ENCODE measurements at regions not wholly inside any gene's neighbourhood (a gene's known extent, or its start where the extent isn't known, plus 50 kb on each side); places are given as distances from the start of the nearest gene placed in this dataset.

DNA sequence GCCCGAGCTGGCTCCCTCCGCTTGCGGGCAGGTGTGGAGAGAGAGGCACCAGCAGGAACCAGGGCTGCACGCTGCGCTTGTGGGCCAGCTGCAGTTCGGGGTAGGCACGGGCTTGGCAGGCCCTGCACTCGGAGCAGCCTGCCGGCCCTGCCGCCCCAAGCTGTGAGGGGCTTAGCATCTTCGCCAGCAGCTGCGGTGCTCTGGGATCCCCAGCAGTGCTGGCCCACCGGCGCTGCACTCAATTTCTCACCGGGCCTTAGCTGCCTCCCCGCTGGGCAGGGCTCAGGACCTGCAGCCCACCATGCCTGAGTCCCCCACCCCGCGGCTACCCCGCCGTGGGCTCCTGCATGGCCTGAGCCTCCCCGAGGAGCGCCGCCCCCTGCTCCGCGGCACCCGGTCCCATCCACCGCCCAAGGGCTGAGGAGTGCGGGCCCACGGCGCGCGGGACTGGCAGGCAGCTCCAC lies 434.4 kb upstream of the RGPD4 start:
- Histone ChIP-seq H3K4me2 (ENCODE audit: low read length) (no peak overlapping the region), H3K4me3 (ENCODE audit: low read length) (no peak overlapping the region), H3K36me3 (ENCODE audit: control insufficient read depth, low read length) (no peaks in the 10 kb centered on the region), H3K27me3 (ENCODE audit: control insufficient read depth, low read length) (no peaks in the 10 kb centered on the region), H3K9me3 (ENCODE audit: control insufficient read depth, insufficient read depth, low read length) (no peaks in the 10 kb centered on the region), H4K20me1 (ENCODE audit: control insufficient read depth, insufficient read depth, low read depth, low read length) (no peaks in the 10 kb centered on the region), H3K9me2 (replicated peaks; ENCODE audit: control insufficient read depth, low read length) (no peaks in the 10 kb centered on the region), H3K27ac (ENCODE audit: low read depth, low read length) (no peak overlapping the region), H3K79me2 (ENCODE audit: control insufficient read depth, low read length) (no peaks in the 10 kb centered on the region), H3F3A (ENCODE audit: control insufficient read depth, insufficient read depth) (no peaks in the 10 kb centered on the region), H3K4me1 (ENCODE audit: control insufficient read depth, low read length) (no peaks in the 10 kb centered on the region)
- TF ChIP-seq, protein P1, sequence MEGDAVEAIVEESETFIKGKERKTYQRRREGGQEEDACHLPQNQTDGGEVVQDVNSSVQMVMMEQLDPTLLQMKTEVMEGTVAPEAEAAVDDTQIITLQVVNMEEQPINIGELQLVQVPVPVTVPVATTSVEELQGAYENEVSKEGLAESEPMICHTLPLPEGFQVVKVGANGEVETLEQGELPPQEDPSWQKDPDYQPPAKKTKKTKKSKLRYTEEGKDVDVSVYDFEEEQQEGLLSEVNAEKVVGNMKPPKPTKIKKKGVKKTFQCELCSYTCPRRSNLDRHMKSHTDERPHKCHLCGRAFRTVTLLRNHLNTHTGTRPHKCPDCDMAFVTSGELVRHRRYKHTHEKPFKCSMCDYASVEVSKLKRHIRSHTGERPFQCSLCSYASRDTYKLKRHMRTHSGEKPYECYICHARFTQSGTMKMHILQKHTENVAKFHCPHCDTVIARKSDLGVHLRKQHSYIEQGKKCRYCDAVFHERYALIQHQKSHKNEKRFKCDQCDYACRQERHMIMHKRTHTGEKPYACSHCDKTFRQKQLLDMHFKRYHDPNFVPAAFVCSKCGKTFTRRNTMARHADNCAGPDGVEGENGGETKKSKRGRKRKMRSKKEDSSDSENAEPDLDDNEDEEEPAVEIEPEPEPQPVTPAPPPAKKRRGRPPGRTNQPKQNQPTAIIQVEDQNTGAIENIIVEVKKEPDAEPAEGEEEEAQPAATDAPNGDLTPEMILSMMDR (IDR thresholded peaks at IDR 0.05; ENCODE audit: low read depth, low read length, poor library complexity, severe bottlenecking) = no peak
- no peak for TF ChIP-seq EZH2phosphoT487 (IDR thresholded peaks at IDR 0.05; ENCODE audit: borderline replicate concordance, low read length)

DNA sequence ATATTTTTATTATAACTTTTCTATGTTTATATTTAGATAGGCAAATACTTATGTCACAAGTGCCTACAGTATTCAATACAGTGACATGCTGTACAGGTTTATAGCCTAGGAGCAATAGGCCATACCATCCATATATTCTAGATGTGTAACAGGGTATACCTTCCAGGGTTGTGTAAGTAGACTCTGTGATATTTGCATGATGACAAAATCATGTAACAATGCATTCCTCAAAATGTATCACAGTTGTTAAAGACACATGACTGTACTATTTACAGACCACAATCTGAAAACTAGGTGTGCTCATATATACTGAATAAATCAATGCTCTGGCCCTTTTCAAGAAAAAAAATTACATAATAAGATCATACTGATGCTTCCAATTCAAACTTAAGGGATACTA lies 433.2 kb upstream of the RGPD4 start:
- Histone ChIP-seq H3K27me3 (ENCODE audit: control insufficient read depth, low read length) (no peaks in the 10 kb centered on the region), H3K79me2 (ENCODE audit: control insufficient read depth, low read length) (no peaks in the 10 kb centered on the region), H3K4me2 (ENCODE audit: low read length) (no peak overlapping the region), H3K36me3 (ENCODE audit: control insufficient read depth, low read length) (no peaks in the 10 kb centered on the region), H3K4me3 (ENCODE audit: low read length) (no peak overlapping the region), H3K27ac (ENCODE audit: low read depth, low read length) (no peak overlapping the region), H3K4me1 (ENCODE audit: control insufficient read depth, low read length) (no peaks in the 10 kb centered on the region), H3K9me3 (ENCODE audit: control insufficient read depth, insufficient read depth, low read length) (no peaks in the 10 kb centered on the region), H3K9me2 (replicated peaks; ENCODE audit: control insufficient read depth, low read length) (no peaks in the 10 kb centered on the region), H3F3A (ENCODE audit: control insufficient read depth, insufficient read depth) (no peaks in the 10 kb centered on the region), H4K20me1 (ENCODE audit: control insufficient read depth, insufficient read depth, low read depth, low read length) (no peaks in the 10 kb centered on the region)
- TF ChIP-seq, protein P1 (IDR thresholded peaks at IDR 0.05; ENCODE audit: low read depth, low read length, poor library complexity, severe bottlenecking) = no peak
- no peak for TF ChIP-seq EZH2phosphoT487 (IDR thresholded peaks at IDR 0.05; ENCODE audit: borderline replicate concordance, low read length)

DNA sequence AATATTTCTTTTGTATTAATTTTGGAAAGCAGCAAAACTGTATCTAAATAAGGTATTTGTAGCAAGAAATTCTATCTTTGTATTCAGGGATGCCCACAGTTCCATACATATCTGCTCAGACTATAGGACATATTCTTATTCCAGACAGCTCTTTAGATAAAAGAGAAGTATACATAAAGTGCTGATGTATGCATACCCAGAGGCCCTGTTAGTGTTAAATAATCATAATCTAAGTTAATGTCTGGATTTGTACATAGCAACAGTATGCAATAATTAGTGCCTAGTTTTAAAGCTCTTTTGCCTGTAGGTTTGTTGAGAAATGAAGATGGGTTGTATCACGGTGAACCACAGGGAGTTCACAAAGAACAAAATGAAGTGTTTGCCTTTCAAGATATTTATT lies 428.0 kb upstream of the RGPD4 start:
- H3K27me3 ChIP-seq (ENCODE audit: control insufficient read depth, low read length) = no peaks in the 10 kb centered on the region
- TF ChIP-seq, protein P1 (IDR thresholded peaks at IDR 0.05; ENCODE audit: low read depth, low read length, poor library complexity, severe bottlenecking) = no peak
- TF ChIP-seq EZH2phosphoT487 (IDR thresholded peaks at IDR 0.05; ENCODE audit: borderline replicate concordance, low read length) = no peak

More for the DNA sequence above, 428.0 kb upstream of the RGPD4 start:
- Histone ChIP-seq H3K79me2 (ENCODE audit: control insufficient read depth, low read length) (no peaks in the 10 kb centered on the region), H3F3A (ENCODE audit: control insufficient read depth, insufficient read depth) (no peaks in the 10 kb centered on the region), H3K9me3 (ENCODE audit: control insufficient read depth, insufficient read depth, low read length) (no peaks in the 10 kb centered on the region), H3K9me2 (replicated peaks; ENCODE audit: control insufficient read depth, low read length) (no peaks in the 10 kb centered on the region; the same call in 1 of the 2 replicates), H3K4me2 (ENCODE audit: low read length) (no peak overlapping the region), H3K27ac (ENCODE audit: low read depth, low read length) (no peak overlapping the region), H4K20me1 (ENCODE audit: control insufficient read depth, insufficient read depth, low read depth, low read length) (no peaks in the 10 kb centered on the region), H3K4me1 (ENCODE audit: control insufficient read depth, low read length) (no peaks in the 10 kb centered on the region), H3K4me3 (ENCODE audit: low read length) (no peak overlapping the region), H3K36me3 (ENCODE audit: control insufficient read depth, low read length) (no peaks in the 10 kb centered on the region)
